ENCODE measurements at regions not wholly inside any gene's neighbourhood (a gene's known extent, or its start where the extent isn't known, plus 50 kb on each side); places are given as distances from the start of the nearest gene placed in this dataset.

DNA sequence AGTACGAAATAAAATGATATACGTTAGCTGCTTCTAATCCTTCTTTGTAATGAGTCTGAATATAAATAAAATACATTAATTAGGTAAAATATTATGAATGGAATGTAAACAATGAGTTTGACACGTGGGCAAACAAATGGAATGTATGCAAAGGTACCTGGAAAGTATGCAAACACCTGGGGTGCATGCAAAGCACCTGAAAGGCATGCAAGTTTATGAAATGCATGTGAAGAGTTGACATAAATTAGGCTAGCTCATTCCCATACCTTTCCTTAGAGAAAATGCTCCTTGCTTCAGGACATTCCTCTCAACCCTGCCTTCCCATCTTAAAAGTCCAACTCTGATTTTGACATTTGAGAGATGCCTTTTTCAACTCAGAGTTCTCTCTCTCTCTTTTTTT, 140.9 kb downstream of the EDN1 start:
- DNase-seq, result no peak

DNA sequence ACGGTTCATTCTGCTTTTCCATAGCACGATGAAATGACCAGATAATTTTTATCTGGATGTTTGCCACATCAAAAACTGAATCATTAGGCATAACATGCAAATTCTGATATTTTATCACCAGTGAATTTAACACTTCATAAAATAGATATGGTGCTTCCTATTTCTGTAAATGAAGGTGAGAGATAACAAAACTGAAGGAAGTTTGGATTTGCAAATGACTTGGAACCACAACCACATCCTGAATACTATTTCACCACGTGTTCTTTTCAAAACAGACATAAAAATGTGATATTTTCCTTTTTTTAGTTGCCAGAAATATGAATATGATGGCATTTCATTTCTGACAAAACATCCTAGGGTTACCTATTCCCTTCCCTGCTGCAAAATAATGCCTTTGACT, 146.1 kb downstream of the EDN1 start:
- no peak for DNase-seq

DNA sequence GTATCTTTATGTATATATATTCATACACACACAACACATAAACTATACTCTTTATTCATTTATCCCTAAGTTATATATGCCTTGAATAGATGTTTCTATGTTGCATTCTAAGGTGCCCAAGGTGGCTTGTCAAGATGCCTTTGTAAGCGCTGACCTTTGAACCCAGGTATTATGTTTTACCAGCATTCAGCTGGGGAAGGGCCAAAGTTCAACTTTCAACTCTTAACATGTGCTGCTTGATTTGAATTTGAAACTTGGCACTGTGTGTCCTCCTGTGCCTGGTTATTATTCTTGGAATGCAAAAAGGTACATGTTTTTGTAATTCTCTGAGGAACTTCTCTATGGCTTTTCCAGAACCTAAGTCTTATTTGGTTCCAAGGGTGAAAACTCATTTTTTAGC, 146.5 kb downstream of the EDN1 start:
- DNase-seq, result no peak

DNA sequence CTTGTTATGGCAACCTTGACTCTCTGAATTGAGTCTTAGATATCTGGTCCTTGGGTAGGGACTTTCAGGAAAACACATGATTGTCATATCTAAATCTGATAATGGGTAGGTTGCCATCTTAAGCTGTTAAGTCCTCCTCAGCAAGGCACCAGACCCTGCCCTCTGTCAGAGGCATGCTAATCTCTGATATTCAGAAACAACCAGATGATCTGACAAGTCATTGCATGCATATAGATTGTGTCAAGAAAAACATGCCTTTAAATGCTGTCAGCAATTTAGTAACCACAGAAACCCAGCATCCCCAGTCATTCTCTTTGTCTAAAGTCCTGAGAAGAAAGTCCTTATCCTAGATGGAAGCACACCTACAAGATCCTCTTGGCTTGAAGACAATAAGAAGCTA, 149.1 kb downstream of the EDN1 start:
- DNase-seq, result no peak

DNA sequence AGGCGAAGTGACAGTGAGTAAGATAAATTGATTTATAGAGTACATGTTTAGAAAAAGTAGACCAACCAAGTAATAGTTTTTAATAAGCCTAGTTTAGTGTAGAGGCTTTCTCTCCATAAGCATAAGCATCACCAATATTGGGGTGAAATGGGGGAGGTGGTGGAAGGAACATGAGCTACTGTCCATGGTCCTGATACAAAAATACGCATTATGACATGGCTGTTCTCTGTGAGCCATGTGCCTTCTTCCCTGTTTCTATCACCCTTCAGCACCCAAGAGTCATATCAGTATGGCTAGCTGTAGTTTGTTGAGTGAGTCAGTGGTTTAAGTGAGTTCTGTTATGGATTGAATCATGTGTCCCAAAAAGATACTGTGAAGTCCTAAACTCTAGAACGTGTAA, 150.8 kb downstream of the EDN1 start:
- no peak for DNase-seq

- DNase-seq, result no peak
These were observed 152.3 kb downstream of the EDN1 start for GRCh38 chr6:12442455-12442854.

- DNase-seq, result no peak
These were observed 156.2 kb downstream of the EDN1 start for GRCh38 chr6:12446394-12446793.

DNA sequence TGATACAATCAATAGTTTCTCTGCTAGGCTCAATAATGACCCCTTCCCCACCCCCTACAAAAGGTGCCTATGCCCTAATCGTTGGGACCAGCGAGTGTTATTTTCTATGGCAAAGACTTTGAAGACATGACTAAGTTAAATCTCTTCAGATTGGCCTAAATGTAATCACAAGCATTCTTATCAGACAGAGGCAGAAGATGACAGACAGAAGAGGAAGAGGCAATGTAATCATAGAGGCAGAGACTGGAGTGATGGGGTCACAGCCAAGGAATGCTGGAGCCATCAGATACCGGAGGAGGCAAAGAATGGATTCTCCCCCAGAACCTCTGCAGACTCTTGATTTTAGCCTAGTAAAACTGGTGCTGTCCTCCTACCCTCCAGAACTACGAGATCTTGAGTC, 159.3 kb downstream of the EDN1 start:
- DNase-seq, result no peak

DNA sequence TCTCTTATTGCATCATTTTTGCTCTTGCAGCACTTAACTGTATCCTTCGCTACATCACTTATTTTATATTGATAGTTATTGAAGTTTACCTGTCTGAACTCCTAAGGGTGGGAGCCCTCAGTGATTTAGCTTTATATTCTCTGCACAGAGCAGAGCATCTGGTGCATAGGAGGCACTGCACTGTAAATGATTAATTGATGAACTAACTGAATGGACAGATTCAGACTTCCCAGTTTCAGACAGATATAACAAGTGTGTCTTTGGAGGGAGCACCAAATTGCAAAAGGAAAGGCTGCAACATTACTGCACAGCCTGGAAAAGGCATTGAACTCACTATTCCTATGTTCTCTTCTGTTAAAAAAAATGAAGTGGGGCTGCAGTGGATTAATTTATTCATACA, 160.3 kb downstream of the EDN1 start:
- no peak for DNase-seq

GRCh38 chr6:12456343-12456742, 166.2 kb downstream of the EDN1 start:
- DNase-seq, result no peak

- DNase-seq, result no peak
These were observed 166.9 kb downstream of the EDN1 start for GRCh38 chr6:12457094-12457493.

- DNase-seq, result no peak
These were observed 168.4 kb downstream of the EDN1 start for GRCh38 chr6:12458558-12458957.

DNA sequence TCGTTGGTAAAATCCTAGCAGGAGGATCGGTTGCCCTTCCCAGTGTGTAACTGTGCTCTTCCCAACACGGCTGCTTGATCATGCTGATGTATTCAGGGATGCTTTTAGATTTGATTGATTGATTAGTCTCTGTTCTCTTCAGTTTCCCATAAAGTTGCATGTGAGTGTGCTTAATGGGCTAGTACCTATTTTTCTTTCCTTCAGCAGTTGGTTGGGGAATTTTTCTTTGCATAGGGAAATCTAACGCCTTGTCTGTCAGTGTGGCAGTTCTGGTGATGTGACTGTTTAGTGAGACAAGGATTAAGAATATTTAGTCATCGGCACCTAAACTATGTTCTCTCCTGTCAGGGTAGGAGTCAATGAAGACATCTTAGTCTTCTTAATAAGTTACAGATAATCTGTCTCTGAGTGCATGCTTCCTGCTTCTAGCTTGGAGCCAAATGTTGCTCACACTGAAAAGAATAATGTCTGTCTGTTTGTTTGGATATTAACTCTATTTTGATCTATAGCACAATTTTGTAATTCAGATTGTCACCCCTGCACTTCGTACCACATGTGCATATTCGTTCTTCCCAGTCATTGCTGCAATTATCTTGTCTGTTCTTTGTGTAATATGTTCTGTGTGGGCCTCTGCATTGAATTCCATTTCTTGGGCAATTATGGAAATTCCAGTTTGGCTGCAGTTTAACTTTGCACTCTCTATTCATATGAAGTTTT, 169.9 kb downstream of the EDN1 start:
- DNase-seq, result no peak

DNA sequence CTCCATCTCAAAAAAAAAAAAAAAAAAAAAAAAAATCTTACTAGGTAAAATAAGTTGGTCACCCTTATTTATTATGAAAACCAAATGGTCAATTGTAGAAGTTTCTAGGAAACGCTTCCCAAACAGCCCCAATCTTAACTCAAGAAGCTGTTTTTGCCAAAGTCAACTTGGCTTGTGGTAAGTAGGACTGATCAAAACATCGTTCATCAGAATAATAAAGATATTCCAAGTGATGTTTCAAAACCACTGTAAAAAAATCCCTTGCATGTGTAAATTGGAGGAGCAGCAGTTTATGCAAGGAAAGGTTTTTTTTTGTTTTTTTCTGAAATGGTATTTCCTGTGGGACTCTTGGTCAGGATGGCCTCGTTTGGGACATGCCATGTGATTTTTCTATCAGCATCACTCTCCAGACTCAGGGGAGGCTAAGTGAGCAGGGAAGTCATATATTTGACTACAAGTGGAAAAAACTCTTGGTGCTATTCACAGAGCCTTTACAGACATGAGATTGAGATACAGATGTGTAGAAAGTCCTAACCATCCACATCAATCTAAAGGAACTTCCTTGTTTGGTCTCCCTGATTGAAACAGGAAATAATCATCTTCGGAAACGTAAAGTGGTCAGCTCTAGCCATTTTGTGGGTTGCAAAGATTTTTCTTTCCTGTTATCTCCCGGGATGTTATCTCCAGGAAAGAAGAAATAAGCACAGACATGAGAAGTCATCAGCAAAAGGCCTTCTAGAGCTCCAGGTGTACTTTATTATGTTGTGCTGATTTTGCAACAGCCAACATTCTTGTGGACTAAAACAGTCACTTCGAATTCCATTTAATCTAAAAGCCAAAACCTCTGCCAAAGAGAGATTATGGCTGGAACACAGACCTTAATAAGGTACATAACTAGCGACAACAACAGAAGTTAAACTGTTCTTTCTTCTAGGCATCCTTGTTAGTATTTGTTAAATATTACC, 177.8 kb downstream of the EDN1 start:
- no peak for DNase-seq

DNA sequence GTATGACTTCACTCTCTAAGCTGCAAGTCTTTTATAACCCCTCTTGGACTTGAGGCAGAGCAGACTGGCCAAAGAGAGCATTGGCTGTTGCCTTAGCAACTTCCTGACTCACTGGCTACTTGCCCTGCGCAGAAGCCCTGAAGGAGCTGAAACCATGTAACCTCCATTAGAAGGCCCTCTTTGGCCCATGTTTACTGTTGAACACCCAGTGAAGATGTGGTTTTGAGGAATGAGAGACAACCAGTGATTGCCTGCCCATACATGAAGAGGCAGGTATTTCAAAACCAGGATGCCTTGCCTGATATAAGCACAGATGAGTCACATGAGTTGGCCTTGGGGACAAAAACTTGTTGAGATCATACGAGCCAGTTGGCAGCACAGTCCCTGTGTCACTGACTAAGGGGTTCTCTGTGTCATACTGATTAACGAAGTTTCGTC, 182.5 kb downstream of the EDN1 start:
- no peak for DNase-seq

GRCh38 chr6:12473494-12473893, 183.3 kb downstream of the EDN1 start:
- no peak for DNase-seq

- DNase-seq, result no peak
These were observed 184.3 kb downstream of the EDN1 start for GRCh38 chr6:12474167-12475140.

DNA sequence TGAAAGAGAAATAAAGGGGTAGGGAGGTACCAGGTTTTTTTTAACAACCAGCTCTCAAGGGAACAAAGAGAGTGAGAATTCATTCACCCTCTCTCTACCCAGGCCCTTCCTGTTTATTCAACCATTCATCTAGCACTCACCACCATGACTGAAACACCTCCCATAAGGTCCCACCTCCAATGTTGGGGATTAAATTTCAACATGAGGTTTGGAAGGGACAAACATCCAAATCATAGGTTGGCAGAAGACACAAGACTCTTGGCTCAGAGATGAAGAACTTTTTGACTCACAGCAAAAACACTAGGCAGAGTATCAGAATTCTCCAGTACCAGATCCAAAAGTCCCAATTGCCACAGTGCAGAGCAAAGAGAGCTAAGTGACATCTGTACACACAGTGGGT, 186.3 kb downstream of the EDN1 start:
- DNase-seq, result no peak

DNA sequence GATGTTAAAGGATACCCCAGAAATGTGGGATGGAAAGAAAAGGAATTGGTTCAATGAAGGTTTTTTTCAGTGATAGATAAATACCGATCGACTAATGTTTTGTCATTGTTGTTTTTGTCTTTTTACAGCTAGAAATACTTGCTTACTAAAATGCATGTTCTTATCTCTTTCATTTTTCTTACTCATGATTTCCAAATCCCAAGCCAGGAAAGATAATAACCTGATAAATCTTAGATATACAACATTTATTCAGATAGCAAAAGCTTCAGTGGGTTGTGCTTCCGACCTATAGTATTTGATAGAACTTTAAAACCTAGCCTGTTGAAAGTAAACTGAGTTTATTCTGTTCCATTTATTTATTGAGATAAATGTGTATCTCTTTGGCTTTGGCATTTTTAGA, 187.5 kb downstream of the EDN1 start:
- DNase-seq, result no peak

- DNase-seq, result no peak
These were observed 188.8 kb downstream of the EDN1 start for GRCh38 chr6:12478921-12479320.

GRCh38 chr6:12479451-12479850, 189.3 kb downstream of the EDN1 start:
- DNase-seq, result no peak

- DNase-seq, result no peak
These were observed 189.7 kb downstream of the EDN1 start for GRCh38 chr6:12479881-12480280.

DNA sequence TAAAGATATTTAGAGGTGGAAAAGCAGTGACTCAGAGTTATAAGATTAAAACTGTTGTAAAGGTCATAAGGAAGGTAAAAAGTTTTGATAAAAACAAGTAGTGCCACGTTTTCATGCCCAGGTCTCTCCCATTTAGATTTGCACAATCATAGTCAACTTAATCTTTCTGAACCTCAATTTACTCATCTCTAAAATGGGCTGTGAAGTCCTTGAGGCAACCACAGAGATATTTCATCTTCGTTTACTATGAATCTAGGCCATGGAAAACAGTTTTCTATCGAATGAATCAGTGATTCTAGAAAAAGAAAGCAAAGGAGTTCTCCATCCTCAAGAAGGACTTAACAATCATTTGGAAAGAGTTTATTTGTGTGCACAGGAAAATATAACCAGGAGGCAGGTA, 190.2 kb downstream of the EDN1 start:
- no peak for DNase-seq

All from NCI-H2171 treated with DMSO at 0.1 percent for 48 hours (cell line).